Kidney tubule cell (primary cell): ENCODE measurements at regions not wholly inside any gene's neighbourhood (a gene's known extent, or its start where the extent isn't known, plus 50 kb on each side); places are given as distances from the start of the nearest gene placed in this dataset.

ENCODE experiments used
- DNase-seq: peaks from one replicate; pipeline ENCODE4 v3.0.0-alpha.2; 2018; ENCODE audit warnings: low spot score

DNA sequence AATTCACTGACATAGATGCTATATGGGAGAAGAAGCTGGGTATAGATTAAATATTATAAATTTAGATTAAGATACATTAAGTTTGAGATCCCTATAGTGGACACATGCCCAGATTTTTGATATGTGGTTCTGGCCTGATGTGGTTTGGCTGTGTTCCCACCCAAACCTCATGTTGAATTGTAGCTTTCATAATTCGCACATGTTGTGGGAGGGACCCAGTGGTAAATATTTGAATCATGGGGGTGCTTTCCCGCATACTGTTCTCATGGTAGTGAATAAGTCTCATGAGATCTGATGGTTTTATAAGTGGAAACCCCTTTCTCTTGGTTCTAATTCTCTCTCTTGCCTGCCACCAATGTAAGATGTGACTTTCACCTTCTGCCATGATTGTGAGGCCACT is 189.4 kb upstream of the CD96 start:
- no peak for DNase-seq

DNA sequence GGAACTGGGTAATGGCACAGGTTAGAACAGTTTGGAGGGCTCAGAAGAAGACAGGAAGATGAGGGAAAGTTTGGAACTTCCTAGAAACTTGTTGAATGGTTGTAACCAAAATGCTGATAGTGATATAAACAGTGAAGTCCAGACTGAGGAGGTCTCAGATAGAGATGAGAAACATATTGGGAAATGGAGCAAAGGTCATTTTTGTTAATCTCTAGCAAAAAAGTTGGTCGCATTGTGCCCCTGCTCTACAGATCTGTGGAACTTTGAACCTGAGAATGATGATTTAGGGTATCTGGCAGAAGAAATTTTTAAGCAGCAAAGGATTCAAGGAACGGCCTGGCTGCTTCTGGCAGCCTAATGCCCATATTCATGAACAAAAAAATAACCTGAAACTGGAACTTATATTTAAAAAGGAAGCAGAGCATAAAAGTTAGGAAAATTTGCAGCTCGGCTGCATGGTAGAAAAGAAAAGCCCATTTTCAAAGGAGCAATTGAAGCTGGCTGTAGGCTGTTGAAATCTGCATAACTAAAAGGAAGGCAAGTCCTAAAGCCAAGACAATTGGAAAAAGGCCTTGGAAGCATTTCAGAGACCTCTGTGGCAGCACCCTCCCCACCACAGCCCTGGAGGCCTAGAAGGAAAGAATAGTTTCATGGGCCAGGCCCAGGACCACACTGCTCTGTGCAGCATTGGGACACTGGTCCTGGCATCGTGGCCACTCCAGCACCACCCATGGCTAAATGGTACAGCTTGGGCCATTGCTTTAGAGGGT is 182.6 kb upstream of the CD96 start:
- no peak for DNase-seq

DNA sequence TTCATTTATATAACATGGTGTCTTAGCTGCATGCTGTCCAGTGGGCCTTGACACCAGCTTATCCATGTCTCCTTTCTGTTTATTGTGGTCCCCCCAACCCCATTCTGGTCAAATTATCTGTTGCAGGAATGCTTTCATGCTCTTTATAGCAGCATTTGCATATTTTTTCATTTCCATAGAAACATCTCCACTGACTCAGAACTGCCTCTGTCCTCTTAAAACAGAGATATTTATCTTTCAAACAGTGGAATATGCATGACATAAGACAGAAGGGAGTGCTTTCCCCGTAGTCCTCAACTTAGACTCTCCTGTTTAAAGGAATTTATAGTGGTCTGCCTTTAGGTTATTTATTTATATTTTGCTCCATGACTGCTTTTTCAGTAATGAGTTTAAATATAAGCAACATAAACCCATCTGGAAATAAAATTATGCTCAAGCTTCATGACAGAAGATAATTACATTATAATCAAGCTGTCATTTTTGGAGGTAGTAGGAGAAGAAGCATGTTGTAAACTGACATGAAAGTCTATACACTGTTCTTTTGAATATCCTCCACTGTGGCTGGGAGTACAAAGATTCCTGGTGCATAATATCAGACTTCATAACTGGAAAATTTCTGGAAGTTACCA is 179.5 kb upstream of the CD96 start:
- DNase-seq = no peak

DNA sequence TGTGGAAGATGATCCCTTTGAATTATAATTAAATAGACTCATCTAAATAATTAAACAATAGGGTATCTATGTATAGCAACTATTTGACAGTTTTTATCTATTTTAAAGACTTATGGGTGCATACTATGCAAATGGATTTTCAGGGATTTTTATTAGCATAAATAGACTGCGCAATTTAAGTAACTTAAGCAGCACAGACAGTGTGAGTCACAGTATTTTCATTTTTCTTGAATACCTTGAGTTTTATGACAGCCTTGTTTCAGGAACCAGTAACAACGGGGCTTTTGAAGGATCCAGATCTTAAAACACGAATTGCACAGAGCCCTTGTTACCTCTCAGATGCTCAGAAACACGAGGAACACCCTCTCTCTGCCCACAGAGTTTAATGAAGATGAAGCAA is 175.5 kb upstream of the CD96 start:
- no peak for DNase-seq

DNA sequence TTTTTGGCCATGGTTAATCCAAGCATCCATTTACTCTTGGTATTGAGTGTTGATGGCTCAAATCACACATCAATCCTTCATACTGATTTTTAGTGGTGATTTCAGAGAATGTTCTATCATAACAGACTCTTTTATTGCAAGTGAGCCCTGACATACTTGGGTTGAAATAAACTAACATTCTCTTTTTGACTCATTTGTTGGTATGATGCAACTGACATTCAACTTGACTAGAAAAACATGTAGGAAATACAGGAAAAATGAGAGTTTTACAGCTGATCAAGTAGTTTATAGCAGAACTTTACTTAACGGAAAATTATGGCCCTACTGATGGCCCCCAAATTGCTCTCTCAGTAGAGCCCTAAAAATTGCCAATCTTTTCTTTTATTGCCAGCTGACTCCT is 173.9 kb upstream of the CD96 start:
- no peak for DNase-seq

DNA sequence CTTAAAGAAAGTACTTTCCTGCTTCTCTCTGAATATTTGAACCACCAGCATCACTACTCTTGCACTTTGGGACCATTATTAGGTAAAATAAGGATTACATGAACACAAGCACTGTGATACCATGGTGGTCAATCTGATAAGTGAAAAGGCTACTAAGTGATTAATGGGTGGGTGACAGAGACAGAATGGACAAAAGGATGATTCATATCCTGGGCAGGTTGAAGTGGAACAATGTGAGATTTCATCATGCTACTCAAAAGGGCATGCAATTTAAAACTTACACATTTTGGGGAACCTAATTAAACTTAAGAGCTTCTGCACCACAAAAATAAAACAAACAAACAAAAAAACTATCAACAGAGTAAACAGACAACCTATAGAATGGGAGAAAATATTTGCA is 172.0 kb upstream of the CD96 start:
- peak; percentile 53 for DNase-seq

DNA sequence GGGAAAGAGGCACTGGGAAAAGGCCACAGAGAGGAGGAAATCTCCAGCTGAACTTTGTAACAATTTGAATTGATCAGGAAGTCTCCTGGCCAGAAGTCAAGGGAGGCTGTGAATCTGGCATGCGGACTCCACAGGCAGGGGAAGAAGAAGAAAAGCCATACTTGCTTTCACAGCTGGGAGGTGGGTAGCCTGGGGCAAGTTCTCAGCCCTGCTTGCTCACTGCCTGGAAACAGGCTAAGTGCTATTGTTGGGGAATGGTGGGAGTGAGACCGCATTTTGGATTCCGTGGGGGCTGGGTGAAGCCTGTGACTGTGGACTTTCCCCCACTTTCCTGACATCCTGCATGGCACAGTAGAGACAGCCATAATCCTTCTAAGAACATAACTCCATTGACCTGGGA is 168.8 kb upstream of the CD96 start:
- no peak for DNase-seq

DNA sequence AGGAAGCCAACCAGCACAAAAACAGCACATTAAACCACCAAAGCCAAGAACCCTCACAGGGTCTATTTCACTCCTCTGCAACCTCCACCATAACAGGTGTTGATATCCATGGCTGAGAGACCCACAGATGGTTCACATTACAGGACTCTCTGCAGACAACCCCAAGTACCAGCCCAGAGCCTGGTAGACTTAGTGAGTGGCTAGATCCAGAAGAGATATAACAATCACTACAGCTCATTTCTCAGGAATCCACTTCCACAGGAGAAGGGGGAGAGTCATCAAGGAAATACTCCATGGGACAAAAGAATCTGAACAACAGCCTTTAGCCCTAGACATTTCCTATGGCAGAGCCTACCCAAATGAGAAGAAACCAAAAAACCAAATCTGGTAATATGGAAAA is 168.1 kb upstream of the CD96 start:
- DNase-seq = peak; percentile 79

DNA sequence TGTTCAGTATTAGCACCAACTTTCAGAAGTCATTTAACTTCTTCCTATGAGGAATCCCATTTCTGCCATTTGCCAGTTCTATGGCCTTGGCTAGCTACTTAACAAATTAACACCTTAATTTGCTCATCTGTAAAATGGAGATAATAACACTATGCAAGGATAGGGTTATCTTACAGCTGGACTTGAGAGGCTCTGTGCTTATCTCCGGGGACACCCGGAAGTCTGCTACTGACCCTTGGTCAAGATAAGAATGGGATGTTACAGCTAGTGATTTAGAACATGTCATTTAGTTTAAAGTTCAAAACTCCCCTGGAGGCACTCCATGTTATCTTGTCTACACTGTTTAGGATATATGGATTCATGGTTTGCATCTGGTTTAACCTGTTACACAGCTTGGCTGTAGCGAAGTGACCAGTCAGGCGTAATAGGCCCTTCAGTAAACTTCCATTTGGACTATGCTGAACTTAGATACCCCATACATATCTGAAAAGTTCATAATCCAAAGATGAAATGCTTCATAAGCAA is 156.0 kb upstream of the CD96 start:
- DNase-seq = no peak

DNA sequence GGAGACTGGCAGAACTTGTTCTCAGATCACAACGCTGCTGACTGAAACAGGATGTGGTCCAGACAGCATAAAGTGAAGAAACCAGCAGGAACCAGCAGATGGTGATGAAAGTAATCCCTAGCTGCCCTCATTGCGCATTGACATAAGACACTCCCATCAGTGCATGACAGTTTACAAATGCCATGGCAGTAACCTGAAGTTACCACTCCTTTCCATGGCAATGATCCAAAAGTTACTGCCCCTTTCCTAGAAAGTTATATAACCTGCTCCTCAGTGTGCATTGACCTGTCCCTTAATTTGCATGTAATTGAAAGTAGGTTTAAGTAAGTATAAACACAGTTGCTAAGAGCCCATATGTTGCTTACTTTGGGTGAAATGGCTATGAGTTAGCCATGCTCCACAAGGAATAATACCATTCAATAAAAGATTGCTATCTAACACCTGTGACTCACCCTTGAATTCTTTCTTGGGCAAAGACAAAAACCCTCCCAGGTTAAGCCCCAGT is 149.1 kb upstream of the CD96 start:
- peak; percentile 8 for DNase-seq

DNA sequence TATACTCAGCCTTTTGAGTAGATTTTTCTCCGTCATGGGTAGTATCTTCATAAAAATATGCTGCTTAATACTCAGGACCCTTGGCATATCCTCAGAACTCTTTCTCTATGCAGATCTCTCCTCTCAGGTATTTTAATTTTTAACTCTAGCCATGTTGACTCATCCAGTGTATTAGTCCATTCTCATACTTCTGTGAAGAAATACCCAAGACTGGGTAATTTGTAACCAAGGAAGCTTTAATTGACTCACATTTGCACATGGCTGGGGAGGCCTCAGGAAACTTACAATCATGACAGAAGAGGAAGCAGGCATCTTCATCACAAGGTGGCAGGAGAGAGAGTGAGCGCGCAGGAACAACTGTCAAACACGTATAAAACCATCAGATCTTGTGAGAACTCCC is 129.3 kb upstream of the CD96 start:
- DNase-seq = peak; percentile 80

DNA sequence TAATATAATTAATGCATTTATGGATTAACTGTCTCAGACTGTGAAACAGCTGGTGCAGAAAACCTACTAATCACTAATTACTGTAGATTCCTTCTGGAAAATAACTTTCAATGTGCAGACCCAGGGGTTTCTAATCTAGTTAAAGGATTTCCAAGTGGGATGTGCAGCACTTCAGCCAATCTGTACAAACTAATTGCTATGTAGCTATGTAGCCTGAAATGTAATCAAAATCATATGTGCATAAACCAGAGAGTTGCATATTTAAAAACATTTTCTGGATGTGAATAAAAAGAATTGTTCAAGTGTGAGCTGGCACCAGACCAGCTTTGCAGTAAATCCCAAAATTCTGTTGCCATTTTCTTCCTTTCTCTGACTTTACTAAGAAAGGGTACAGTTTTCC is 127.5 kb upstream of the CD96 start:
- DNase-seq = no peak

DNA sequence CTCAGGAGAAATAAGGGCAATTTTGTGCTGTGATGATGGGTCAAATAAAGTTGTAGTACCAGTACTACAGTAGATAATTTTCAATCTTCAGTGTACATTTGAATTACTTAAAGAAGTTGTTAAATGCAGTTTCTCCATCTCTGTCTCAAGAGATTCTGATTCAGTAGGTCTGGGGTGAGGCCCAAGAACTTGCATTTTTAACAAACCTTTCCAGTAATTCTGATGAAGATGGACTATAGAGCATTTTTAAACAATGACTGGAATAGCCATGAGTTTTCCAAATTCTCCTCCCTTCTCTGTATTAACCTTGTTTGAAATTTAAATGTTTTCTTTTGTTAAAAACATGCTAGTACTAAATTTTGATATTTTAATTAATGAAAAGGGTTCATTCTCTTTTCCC is 127.0 kb upstream of the CD96 start:
- DNase-seq = no peak

DNA sequence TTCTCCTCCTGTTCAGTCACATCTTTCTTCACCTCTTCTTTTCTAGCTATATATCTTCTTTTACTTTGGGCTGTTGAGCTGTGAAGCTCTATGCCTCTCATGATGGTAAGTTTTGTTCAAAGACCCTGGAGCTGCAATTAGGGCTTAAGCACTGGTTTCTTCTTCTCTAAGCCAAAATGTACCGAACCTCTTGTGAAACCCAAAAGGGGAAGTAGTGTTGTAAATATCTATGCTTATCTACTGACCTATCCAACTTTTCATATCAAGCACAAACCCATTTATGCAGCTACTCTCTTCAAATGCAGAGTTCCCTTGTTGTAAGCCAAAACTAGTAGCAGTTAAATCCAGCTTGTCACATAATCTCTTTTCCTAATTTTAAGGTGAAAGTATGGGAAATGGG is 123.6 kb upstream of the CD96 start:
- no peak for DNase-seq

DNA sequence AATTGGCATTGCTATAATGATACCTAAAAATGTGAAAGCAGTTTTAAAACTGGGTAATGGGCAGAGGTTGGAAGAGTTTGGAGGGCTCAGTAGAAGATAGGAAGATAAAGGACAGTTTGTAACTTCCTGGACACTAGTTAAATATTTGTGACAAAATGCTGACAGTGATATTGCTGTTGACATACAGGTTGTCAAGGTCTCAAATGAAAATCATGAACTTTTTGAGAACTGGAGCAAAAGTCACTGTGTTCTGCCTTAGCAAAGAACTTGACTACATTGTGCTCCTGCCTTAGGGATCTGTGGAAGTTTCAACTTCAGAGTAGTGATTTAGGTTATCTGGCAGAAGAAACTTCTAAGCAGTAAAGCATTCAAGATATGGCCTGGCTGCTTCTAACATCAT is 113.7 kb upstream of the CD96 start:
- DNase-seq = no peak

DNA sequence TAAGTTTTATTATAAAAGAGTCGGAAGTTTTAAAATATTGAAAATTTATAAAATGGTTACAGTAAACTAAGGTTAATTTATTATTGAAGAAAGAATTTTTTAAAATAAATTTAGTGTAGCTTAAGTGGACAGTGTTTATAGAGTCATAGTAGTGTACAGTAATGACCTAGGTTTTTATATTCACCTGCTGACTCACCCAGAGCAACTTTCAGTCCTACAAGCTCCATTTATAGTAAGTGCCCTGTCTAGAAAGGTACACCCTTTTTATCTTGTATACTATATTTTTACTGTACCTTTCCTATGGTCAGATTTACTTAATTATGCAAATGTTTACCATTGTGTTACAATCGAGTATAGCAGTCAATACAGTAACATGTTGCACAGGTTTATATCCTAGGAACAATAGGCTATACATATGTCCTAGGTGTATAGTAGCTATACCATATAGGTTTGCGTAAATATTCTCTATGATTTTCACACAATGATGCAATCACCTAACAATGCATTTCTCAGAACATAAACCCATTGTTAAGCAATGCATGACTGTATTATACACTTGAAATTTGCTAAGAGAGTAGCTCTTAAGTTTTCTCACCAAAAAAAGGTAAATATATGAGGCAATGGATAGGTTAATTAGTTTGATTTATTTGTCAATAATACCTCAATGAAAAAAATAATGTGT is 106.9 kb upstream of the CD96 start:
- DNase-seq = no peak

DNA sequence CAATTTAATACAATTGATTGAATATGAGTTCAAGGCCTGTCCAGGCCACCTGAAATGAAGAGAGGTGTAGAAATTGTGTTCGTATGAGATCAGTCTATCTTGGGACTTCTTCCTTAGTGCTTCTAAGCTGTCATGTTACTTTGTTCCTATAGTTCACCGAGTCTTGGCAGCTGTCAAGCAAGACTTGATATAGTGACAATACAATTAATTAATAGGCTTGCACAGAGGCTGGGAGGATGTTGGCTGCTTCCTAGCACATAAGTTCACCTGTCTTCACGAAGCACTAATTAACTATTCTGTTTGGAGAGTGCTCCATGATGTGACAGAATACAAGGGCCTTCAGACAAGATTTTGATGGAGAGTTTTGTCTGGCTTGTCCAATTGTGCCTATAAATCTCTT is 103.7 kb upstream of the CD96 start:
- no peak for DNase-seq

DNA sequence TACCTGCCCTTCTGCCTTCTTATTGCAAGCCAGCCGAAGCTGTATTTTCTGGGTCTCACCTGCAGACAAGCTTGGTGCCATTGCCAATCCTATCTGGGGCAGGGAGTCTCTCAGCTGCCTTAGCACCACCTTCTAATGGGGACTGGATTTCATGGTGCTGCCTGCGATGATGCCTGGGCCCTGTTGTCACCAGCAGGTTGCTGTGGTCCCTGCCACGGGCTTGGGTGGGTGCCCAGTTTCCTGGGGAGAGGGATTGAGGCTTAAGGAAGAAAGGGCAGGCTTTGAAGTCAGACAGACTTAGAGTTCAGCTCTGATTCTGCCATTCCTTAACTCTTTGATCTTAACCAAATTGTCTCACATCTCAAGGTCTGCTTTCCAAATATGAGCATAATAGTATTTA is 87.4 kb upstream of the CD96 start:
- no peak for DNase-seq

DNA sequence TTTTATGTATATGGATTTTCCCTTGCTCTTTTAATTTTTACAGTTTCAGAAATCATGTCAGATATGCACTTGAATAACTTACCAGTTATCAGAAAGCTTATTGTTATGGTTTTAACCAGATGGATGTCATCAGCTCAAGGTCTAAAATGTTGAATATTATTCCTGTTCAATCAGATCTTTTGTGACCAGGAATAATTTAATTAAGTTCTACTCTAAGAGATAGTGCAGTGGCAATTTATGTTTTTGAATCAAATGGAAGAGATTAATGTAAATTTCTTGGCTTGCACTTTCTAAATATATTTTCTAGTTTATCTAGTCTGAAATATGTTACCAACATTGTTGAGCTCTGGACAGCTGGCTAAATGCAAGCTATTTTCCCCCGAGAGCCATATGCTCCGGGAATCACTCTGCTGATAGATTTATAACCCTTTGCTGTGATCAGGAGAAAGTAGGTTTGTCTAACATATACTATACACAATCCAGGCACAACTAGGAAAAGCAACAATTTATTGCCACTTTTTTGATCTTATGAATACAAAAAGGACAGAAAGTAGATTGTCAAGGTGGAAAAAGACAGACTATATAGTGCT is 76.8 kb upstream of the CD96 start:
- DNase-seq = no peak

DNA sequence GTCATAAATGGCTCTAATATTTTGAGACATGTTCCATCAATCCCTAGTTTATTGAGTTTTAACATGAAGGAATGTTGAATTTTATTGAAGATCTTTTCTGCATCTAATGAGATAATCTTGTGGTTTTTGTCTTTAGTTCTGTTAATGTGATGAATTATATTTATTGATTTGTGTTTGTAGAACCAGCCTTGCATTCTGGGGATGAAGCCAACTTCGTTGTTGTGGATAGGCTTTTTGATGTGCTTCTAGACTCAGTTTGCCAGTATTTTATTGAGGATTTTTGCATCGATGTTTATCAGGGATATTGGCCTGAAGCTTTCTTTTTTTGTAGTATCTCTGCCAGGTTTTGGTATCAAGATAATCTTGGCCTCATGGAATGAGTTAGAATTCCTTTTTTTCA is 72.0 kb upstream of the CD96 start:
- no peak for DNase-seq

DNA sequence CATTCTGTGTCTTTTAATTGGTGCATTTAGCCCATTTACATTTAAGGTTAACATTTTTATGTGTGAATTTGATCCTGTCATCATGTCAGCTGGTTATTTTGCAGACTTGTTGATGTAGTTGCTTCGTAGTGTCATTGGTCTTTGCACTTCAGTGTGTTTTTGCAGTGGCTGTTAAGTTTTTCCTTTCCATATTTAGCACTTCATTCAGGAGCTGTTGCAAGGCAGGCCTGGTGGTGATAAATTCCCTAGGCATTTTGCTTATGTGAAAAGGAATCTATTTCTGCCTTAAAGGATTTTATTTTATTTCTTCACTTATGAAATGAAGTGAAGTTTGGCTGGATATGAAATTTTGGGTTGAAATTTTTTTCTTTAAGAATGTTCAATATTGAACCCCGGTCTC is 70.2 kb upstream of the CD96 start:
- DNase-seq = no peak

DNA sequence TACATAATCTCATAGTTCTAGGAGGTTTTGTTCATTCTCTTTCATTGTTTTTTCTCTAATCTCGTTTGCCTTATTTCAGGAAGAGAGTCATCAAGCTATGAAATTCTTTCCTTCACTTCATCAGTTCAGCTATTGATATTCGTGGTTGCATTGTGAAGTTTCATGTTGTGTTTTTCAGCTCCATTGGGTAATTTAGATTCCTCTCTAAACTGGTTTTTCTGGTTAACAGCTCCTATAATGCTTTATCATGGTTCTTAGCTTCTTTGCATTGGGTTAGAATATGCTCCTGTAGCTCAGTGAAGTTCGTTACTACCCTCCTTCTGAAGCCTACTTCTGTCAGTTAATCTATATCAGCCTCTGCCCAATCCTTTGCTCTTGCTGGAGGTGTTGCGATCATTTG is 69.4 kb upstream of the CD96 start:
- DNase-seq = no peak

DNA sequence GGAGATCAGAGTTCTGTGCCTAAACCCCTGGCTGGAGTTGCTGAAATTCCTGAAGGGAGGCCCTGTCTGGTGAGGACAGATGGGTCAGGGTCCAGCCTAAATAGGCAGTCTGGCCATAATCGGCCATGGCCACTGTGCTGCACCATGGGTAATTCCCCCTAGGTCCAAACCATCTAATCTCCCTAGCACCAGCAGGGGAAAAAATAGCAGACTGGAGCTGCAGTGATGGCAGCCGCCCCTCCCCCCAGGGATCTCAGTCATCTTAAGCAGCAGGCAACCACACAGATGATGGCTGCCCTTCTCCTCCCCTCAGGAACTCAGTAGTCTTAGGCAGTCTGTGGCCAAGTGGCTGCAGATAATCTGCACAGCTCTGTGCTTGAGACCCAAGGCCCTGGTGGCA is 68.4 kb upstream of the CD96 start:
- DNase-seq = no peak
